ENCODE measurements at regions not wholly inside any gene's neighbourhood (a gene's known extent, or its start where the extent isn't known, plus 50 kb on each side); places are given as distances from the start of the nearest gene placed in this dataset.

DNA sequence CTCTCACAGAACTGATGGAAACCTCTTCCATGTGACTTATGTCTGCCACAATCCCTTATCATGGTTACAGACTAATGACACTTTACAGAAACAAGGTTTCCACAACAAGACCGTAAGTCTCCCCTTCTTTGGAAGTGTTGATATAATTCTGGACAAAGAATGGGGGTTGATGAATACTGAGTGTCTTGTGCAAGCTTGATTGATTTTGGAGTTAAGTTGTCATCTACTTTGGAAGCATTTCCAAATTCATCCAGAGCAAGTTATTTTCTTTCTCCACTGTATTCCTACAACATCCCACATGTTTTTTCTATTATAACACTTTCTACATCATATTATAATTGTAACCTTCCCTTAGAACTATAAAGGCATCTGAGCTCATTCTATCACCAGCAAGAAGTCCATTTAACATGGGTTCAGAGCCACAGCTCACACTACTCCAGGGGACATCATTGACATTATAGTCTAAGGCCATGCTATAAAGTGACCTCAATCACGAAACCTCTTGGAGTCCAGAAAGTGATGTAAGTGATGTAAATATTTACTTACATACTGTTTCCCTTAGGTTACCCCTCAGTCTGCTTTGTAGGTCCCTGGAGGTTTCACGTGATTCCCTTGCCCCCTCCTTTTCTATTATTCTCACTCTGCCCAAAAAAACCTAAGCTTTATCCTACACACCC is 125.7 kb upstream of the PBX1 start:
- H2BK120ac ChIP-seq (ENCODE audit: low read depth, low read length, poor library complexity, severe bottlenecking), result no peak overlapping the region
- no peak overlapping the region for H2AFZ ChIP-seq (ENCODE audit: low read length)
- H3K4me2 ChIP-seq (ENCODE audit: insufficient read depth, insufficient read length, low read length), result no peak overlapping the region
- no peak overlapping the region for H2BK12ac ChIP-seq (ENCODE audit: insufficient read length, low read depth, low read length)
- no peak overlapping the region for H2BK15ac ChIP-seq (ENCODE audit: low read depth, low read length)
- H2AK5ac ChIP-seq (ENCODE audit: insufficient read length, low read length), result no peak overlapping the region
- no peak overlapping the region for H3K14ac ChIP-seq (ENCODE audit: insufficient read depth, low read length)
- TF ChIP-seq, protein P1, sequence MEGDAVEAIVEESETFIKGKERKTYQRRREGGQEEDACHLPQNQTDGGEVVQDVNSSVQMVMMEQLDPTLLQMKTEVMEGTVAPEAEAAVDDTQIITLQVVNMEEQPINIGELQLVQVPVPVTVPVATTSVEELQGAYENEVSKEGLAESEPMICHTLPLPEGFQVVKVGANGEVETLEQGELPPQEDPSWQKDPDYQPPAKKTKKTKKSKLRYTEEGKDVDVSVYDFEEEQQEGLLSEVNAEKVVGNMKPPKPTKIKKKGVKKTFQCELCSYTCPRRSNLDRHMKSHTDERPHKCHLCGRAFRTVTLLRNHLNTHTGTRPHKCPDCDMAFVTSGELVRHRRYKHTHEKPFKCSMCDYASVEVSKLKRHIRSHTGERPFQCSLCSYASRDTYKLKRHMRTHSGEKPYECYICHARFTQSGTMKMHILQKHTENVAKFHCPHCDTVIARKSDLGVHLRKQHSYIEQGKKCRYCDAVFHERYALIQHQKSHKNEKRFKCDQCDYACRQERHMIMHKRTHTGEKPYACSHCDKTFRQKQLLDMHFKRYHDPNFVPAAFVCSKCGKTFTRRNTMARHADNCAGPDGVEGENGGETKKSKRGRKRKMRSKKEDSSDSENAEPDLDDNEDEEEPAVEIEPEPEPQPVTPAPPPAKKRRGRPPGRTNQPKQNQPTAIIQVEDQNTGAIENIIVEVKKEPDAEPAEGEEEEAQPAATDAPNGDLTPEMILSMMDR (conservative IDR thresholded peaks at IDR 0.05), result no peak
- H3K9ac ChIP-seq (ENCODE audit: extremely low read depth, insufficient read length, low read length), result no peak overlapping the region
- H2BK5ac ChIP-seq (ENCODE audit: insufficient read length, low read length), result no peak overlapping the region
- no peak overlapping the region for H3K23ac ChIP-seq (ENCODE audit: insufficient read length, low read depth, low read length)
- no peak overlapping the region for H3K4me3 Mint-ChIP-seq
- H3K27ac ChIP-seq (ENCODE audit: insufficient read length, low read depth, low read length), result no peak overlapping the region
- no peak overlapping the region for H3K56ac ChIP-seq (ENCODE audit: insufficient read length, low read depth, low read length)
- no peak overlapping the region for H4K91ac ChIP-seq (ENCODE audit: insufficient read length, low read depth, low read length)
- no peaks in the 10 kb centered on the region for H3K36me3 Mint-ChIP-seq (ENCODE audit: insufficient read depth in 1 of 3, low read depth in 3 of 3)
- H2BK20ac ChIP-seq (ENCODE audit: low read depth, low read length, poor library complexity, severe bottlenecking), result no peak overlapping the region
- H3K79me2 ChIP-seq (ENCODE audit: insufficient read depth, low read length), result no peaks in the 10 kb centered on the region
- H3K4me1 ChIP-seq (ENCODE audit: insufficient read depth, low read length), result no peaks in the 10 kb centered on the region
- no peak overlapping the region for H3K4ac ChIP-seq (ENCODE audit: low read depth, low read length)
- H3K23me2 ChIP-seq (ENCODE audit: insufficient read length, low read depth, low read length, poor library complexity, severe bottlenecking), result no peaks in the 10 kb centered on the region
- H4K8ac ChIP-seq (replicated peaks; ENCODE audit: insufficient read length, low read depth, low read length), result no peak overlapping the region
- no peak for DNase-seq
- H3K27ac Mint-ChIP-seq, result no peak overlapping the region
- H3K27me3 Mint-ChIP-seq (ENCODE audit: low read depth), result no peaks in the 10 kb centered on the region; the same call in 1 of the 2 replicates
- no peaks in the 10 kb centered on the region for H3K9me3 Mint-ChIP-seq
- H3K18ac ChIP-seq (ENCODE audit: insufficient read length, low read depth, low read length), result no peak overlapping the region
- H3T11ph ChIP-seq (ENCODE audit: low read length), result no peak overlapping the region
- no peaks in the 10 kb centered on the region for H4K20me1 ChIP-seq (ENCODE audit: control insufficient read depth, insufficient read depth, insufficient read length)
- no peak overlapping the region for H4K5ac ChIP-seq (ENCODE audit: insufficient read length, low read depth, low read length)
- H3K9me3 ChIP-seq (ENCODE audit: control insufficient read depth, low read depth, low read length), result no peaks in the 10 kb centered on the region
- no peaks in the 10 kb centered on the region for H3K27me3 ChIP-seq (ENCODE audit: insufficient read depth, low read length)
- WGBS (ENCODE audit: extremely low coverage, insufficient read length, low lambda C conversion rate), result no CpG with 5 or more reads among the region's 3 CpGs
- H3K4me1 Mint-ChIP-seq, result no peaks in the 10 kb centered on the region
- H3K79me1 ChIP-seq (ENCODE audit: insufficient read depth, low read depth, low read length, poor library complexity, severe bottlenecking), result no peaks in the 10 kb centered on the region
